ENCODE measurements at regions not wholly inside any gene's neighbourhood (a gene's known extent, or its start where the extent isn't known, plus 50 kb on each side); places are given as distances from the start of the nearest gene placed in this dataset.

- peak overlapping the region in 2 of 4 donors; percentile 60 to 72 for H3K27ac ChIP-seq
- H3K9me3 ChIP-seq = no peaks in the 10 kb centered on the region
- H3K4me1 ChIP-seq = peaks cover 0 to 26% (median 5%) of the 10 kb centered on the region in 4 donors
- no peak overlapping the region for H3K4me3 ChIP-seq
- TF ChIP-seq POLR2A (IDR thresholded peaks at IDR 0.05) (no peak), EP300 (IDR thresholded peaks at IDR 0.05) (no peak)
- TF ChIP-seq, protein P1, sequence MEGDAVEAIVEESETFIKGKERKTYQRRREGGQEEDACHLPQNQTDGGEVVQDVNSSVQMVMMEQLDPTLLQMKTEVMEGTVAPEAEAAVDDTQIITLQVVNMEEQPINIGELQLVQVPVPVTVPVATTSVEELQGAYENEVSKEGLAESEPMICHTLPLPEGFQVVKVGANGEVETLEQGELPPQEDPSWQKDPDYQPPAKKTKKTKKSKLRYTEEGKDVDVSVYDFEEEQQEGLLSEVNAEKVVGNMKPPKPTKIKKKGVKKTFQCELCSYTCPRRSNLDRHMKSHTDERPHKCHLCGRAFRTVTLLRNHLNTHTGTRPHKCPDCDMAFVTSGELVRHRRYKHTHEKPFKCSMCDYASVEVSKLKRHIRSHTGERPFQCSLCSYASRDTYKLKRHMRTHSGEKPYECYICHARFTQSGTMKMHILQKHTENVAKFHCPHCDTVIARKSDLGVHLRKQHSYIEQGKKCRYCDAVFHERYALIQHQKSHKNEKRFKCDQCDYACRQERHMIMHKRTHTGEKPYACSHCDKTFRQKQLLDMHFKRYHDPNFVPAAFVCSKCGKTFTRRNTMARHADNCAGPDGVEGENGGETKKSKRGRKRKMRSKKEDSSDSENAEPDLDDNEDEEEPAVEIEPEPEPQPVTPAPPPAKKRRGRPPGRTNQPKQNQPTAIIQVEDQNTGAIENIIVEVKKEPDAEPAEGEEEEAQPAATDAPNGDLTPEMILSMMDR (IDR thresholded peaks at IDR 0.05) = no peak
- 0 to 2% methylated on average over 1 of the region's 1 CpG for WGBS, 2 donors
- DNase-seq (ENCODE audit: low spot score in 2 of 2) = no peak
- no peaks in the 10 kb centered on the region for H3K27me3 ChIP-seq
- no peaks in the 10 kb centered on the region for H3K36me3 ChIP-seq
Observed at GRCh38 chr7:47039904-47040303, 542.0 kb downstream of the TNS3 start.

DNA sequence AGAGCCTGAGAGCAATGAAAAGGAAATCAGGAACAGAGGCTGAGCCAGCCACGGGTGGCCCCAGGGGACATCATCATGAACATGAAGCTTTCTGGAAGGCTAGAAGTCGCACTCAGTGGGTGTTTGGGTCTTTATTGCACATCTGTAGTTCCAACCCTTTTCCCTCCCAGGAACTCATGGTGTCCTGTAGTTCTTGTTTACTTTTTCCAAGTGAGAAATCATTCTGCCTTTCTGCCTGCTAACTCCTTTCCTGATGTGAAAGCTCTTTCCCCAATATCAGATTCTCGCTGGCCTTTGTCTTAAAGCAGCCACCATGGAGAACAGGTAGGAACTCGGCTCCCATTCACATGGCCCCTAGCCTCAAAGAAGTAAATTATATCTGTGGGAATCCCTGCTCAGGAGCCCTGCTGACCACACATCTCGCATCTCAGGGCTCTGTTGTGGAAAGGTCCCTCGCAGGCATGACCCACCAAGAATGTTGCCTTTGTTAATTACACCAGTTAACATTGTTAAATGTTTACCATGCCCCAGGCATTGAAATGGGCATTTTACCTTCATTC lies 542.7 kb downstream of the TNS3 start:
- H3K36me3 ChIP-seq = no peaks in the 10 kb centered on the region
- no peak for DNase-seq (ENCODE audit: low spot score in 2 of 2)

DNA sequence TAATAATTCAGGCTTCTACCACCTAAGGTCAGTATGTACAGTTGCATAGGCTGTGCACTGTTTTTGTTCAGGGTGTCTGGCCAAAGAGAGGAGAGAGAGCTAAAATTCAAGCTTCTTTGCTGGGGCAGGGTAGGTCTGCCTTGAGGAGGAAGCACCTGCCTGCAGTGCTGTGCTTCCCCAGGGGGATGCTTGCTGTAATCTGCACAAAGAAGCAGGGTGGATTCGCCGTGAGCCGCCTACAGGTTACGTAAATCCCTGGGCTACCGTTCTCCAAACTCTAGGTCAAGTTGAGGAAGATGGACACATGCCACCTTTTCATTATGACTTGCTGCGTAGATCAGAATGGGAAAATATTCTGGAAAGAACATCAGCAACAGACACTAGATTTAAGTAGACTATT lies 543.3 kb downstream of the TNS3 start:
- no peaks in the 10 kb centered on the region for H3K9me3 ChIP-seq
- peaks cover 0 to 20% (median 3%) of the 10 kb centered on the region in 4 donors for H3K4me1 ChIP-seq
- no peaks in the 10 kb centered on the region for H3K27me3 ChIP-seq
- DNase-seq (ENCODE audit: low spot score in 2 of 2) = no peak
- no peak overlapping the region for H3K4me3 ChIP-seq
- TF ChIP-seq POLR2A (IDR thresholded peaks at IDR 0.05) = no peak
- TF ChIP-seq, protein P1 (IDR thresholded peaks at IDR 0.05) = no peak
- no peak for TF ChIP-seq EP300 (IDR thresholded peaks at IDR 0.05)
- no peaks in the 10 kb centered on the region for H3K36me3 ChIP-seq
- H3K27ac ChIP-seq = peak overlapping the region in 2 of 4 donors; percentile 9 to 60
- WGBS, 2 donors = 75 to 86% methylated on average over 6 of the region's 6 CpGs

More for the DNA sequence above, 542.7 kb downstream of the TNS3 start:
- H3K4me1 ChIP-seq = peaks cover 0 to 20% (median 3%) of the 10 kb centered on the region in 4 donors
- no peak for TF ChIP-seq EP300 (IDR thresholded peaks at IDR 0.05)
- TF ChIP-seq, protein P1 (IDR thresholded peaks at IDR 0.05) = no peak
- TF ChIP-seq POLR2A (IDR thresholded peaks at IDR 0.05) = no peak
- no peaks in the 10 kb centered on the region for H3K27me3 ChIP-seq
- WGBS, 2 donors = 58 to 68% methylated on average over 6 of the region's 6 CpGs
- H3K9me3 ChIP-seq = no peaks in the 10 kb centered on the region
- H3K4me3 ChIP-seq = no peak overlapping the region
- peak overlapping the region in 3 of 4 donors; percentile 9 to 72 (median 60) for H3K27ac ChIP-seq

DNA sequence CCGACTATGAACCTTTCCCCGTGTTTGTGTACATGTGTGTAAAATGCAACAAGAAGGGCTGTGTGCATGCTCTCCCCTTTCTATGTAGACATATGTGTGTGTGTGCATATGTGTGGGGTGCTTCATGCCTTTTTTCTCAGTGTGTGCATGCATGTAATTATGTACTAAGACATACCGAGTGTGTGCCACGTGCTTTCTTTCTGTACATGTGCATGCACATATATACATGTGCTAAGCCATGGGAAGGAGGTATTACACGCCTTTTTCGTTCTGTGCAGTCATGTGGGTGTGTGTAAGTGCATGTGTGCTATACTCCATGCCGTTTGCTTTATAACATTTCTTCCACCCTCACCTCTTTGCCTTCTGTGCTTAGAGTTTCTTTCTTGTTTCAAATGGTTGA lies 544.3 kb downstream of the TNS3 start:
- 84 to 85% methylated on average over 7 of the region's 7 CpGs for WGBS, 2 donors
- no peak for DNase-seq (ENCODE audit: low spot score in 2 of 2)
- no peak overlapping the region for H3K27ac ChIP-seq
- no peak overlapping the region for H3K4me3 ChIP-seq
- H3K4me1 ChIP-seq = peaks cover 0 to 20% (median 3%) of the 10 kb centered on the region in 4 donors
- H3K27me3 ChIP-seq = no peaks in the 10 kb centered on the region
- TF ChIP-seq POLR2A (IDR thresholded peaks at IDR 0.05) = no peak
- no peak for TF ChIP-seq EP300 (IDR thresholded peaks at IDR 0.05)
- TF ChIP-seq, protein P1 (IDR thresholded peaks at IDR 0.05) = no peak
- H3K9me3 ChIP-seq = no peaks in the 10 kb centered on the region
- no peaks in the 10 kb centered on the region for H3K36me3 ChIP-seq

DNA sequence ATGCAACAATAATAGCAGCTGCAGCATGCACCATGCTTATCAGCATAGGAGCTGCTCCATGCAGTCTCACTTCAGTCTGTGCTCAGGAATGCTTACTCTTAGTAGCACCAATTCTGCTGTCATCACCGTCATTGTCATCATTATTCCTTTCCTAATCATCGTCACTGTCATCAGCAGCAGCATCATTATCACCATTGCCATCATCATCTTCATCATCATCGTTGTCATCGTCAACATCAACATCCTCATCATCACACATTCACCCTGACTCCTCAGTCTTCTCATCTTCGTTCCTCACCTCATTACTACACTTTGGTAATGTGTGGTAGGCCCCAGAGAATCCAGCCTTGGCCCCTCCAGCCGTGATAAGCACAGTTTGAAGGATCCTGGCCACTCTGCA lies 545.0 kb downstream of the TNS3 start:
- no peak for DNase-seq (ENCODE audit: low spot score in 2 of 2)
- TF ChIP-seq POLR2A (IDR thresholded peaks at IDR 0.05) (no peak), EP300 (IDR thresholded peaks at IDR 0.05) (no peak)
- TF ChIP-seq, protein P1 (IDR thresholded peaks at IDR 0.05) = no peak

More for the DNA sequence above, 545.0 kb downstream of the TNS3 start:
- Histone ChIP-seq H3K36me3 (no peaks in the 10 kb centered on the region), H3K9me3 (no peaks in the 10 kb centered on the region), H3K27ac (no peak overlapping the region), H3K4me1 (peaks cover 0 to 27% (median 3%) of the 10 kb centered on the region in 4 donors), H3K27me3 (no peaks in the 10 kb centered on the region), H3K4me3 (no peak overlapping the region)
- WGBS, 2 donors = 91 to 93% methylated on average over 6 of the region's 6 CpGs
